HEK293T (cell line): ENCODE measurements at regions not wholly inside any gene's neighbourhood (a gene's known extent, or its start where the extent isn't known, plus 50 kb on each side); places are given as distances from the start of the nearest gene placed in this dataset.

Experiments
- CTCF ChIA-PET: fragments of 350-600 bp; formaldehyde crosslinking; extraction: SDS; loops from one replicate; lab custom pipeline; 2021; ENCODE audit warnings: antibody characterized with exemption, inconsistent platforms; lab: Yijun Ruan, JAX
- POLR2A ChIA-PET: fragments of 350-600 bp; formaldehyde crosslinking; extraction: SDS; loops from one replicate; lab custom pipeline; 2020; ENCODE audit warnings: antibody characterized with exemption, inconsistent platforms; lab: Yijun Ruan, JAX
- DNase-seq: peaks from one replicate; pipeline ENCODE4 v3.0.0; 2012; ENCODE audit warnings: mixed read lengths; ENCODE audit errors: extremely low spot score
- ARNT ChIP-seq: fragments of 450-650 bp; IDR thresholded peaks from 2 replicates; pipeline ENCODE4 v1.6.1; 2017; ENCODE audit warnings: mild to moderate bottlenecking
- BHLHE40 ChIP-seq: fragments of 450-650 bp; IDR thresholded peaks from 2 replicates; pipeline ENCODE4 v1.6.1; 2016; ENCODE audit warnings: mild to moderate bottlenecking, moderate library complexity, borderline replicate concordance
- CTBP1 ChIP-seq: fragments of 450-650 bp; IDR thresholded peaks from 2 replicates; pipeline ENCODE4 v1.6.1; 2016; ENCODE audit warnings: borderline replicate concordance
- ELF4 ChIP-seq: fragments of 450-650 bp; IDR thresholded peaks from 2 replicates; pipeline ENCODE4 v1.6.1; 2017; ENCODE audit warnings: antibody characterized with exemption
- FOXA1 ChIP-seq: fragments of 450-650 bp; IDR thresholded peaks from 2 replicates; pipeline ENCODE4 v1.6.1; 2016; ENCODE audit warnings: mild to moderate bottlenecking
- FOXK2 ChIP-seq: fragments of 450-650 bp; IDR thresholded peaks from 2 replicates; pipeline ENCODE4 v1.6.1; 2016; ENCODE audit warnings: mild to moderate bottlenecking
- FOXM1 ChIP-seq: fragments of 450-650 bp; IDR thresholded peaks from 2 replicates; pipeline ENCODE4 v1.6.1; 2017; ENCODE audit warnings: mild to moderate bottlenecking, borderline replicate concordance
- HDGF ChIP-seq: fragments of 450-650 bp; IDR thresholded peaks from 2 replicates; pipeline ENCODE4 v1.6.1; 2017; ENCODE audit warnings: antibody characterized with exemption, borderline replicate concordance
- L3MBTL2 ChIP-seq: fragments of 450-650 bp; conservative IDR thresholded peaks from 2 replicates; pipeline ENCODE4 v1.6.1; 2016; ENCODE audit warnings: mild to moderate bottlenecking
- LEF1 ChIP-seq: fragments of 450-650 bp; IDR thresholded peaks from 2 replicates; pipeline ENCODE4 v1.6.1; 2017; ENCODE audit warnings: mild to moderate bottlenecking, borderline replicate concordance
- NFRKB ChIP-seq: fragments of 450-650 bp; IDR thresholded peaks from 2 replicates; pipeline ENCODE4 v1.6.1; 2016; ENCODE audit warnings: mild to moderate bottlenecking, moderate library complexity
- PKNOX1 ChIP-seq: fragments of 450-650 bp; IDR thresholded peaks from 2 replicates; pipeline ENCODE4 v1.6.1; 2016
- SP1 ChIP-seq: fragments of 450-650 bp; IDR thresholded peaks from 2 replicates; pipeline ENCODE4 v1.6.1; 2017
- SUZ12 ChIP-seq: fragments of 450-650 bp; IDR thresholded peaks from 2 replicates; pipeline ENCODE4 v1.6.1; 2016; ENCODE audit warnings: mild to moderate bottlenecking
- TARDBP ChIP-seq: fragments of 450-650 bp; IDR thresholded peaks from 2 replicates; pipeline ENCODE4 v1.6.1; 2016
- ZNF384 ChIP-seq: fragments of 450-650 bp; IDR thresholded peaks from 2 replicates; pipeline ENCODE4 v1.6.1; 2016

GRCh38 chr12:126510630-126511029 lies 1445.4 kb downstream of the AACS start:
- no peak for DNase-seq
- no peak for TF ChIP-seq HDGF
- TF ChIP-seq FOXK2 = no peak
- no peak for TF ChIP-seq FOXA1
- no peak for TF ChIP-seq TARDBP
- no peak for TF ChIP-seq L3MBTL2
- TF ChIP-seq BHLHE40 = no peak
- TF ChIP-seq ZNF384 = no peak
- TF ChIP-seq ARNT = no peak
- TF ChIP-seq ELF4 = no peak
- no peak for TF ChIP-seq PKNOX1
- TF ChIP-seq NFRKB = no peak
- no peak for TF ChIP-seq LEF1
- ChIA-PET POLR2A (no interaction called here), CTCF (no interaction called here)

- CTCF ChIA-PET = no interaction called here
- no peak for DNase-seq
- POLR2A ChIA-PET = no interaction called here
- TF ChIP-seq FOXA1 = no peak
- no peak for TF ChIP-seq SUZ12
- TF ChIP-seq CTBP1 = no peak
- no peak for TF ChIP-seq ELF4
- no peak for TF ChIP-seq L3MBTL2
- TF ChIP-seq ZNF384 = no peak
- no peak for TF ChIP-seq BHLHE40
- TF ChIP-seq LEF1 = no peak
- no peak for TF ChIP-seq HDGF
- TF ChIP-seq FOXK2 = no peak
Measured at GRCh38 chr12:126512916-126513913, 1448.0 kb downstream of the AACS start.

- POLR2A ChIA-PET = no interaction called here
- TF ChIP-seq LEF1 = no peak
- TF ChIP-seq CTBP1 = no peak
- DNase-seq = no peak
- CTCF ChIA-PET = no interaction called here
Measured at GRCh38 chr12:126518596-126519200, 1453.5 kb downstream of the AACS start.

GRCh38 chr12:126519833-126520232 lies 1454.6 kb downstream of the AACS start:
- TF ChIP-seq ARNT = no peak
- no peak for TF ChIP-seq LEF1
- no peak for TF ChIP-seq SUZ12
- no peak for TF ChIP-seq BHLHE40
- no peak for TF ChIP-seq ZNF384
- no peak for TF ChIP-seq CTBP1
- no peak for TF ChIP-seq HDGF
- no peak for TF ChIP-seq SP1
- no peak for TF ChIP-seq FOXM1
- TF ChIP-seq FOXK2 = no peak
- TF ChIP-seq NFRKB = no peak
- no peak for TF ChIP-seq ELF4
- TF ChIP-seq PKNOX1 = no peak
- no peak for TF ChIP-seq TARDBP
- ChIA-PET CTCF (no interaction called here), POLR2A (no interaction called here)
- no peak for DNase-seq

- TF ChIP-seq FOXA1 = no peak
- TF ChIP-seq CTBP1 = no peak
- no peak for TF ChIP-seq SUZ12
- TF ChIP-seq SP1 = no peak
- no peak for TF ChIP-seq NFRKB
- TF ChIP-seq ELF4 = no peak
- no peak for TF ChIP-seq LEF1
- no peak for TF ChIP-seq ZNF384
- TF ChIP-seq BHLHE40 = no peak
- no peak for TF ChIP-seq TARDBP
- no peak for TF ChIP-seq FOXK2
- no peak for TF ChIP-seq HDGF
- ChIA-PET CTCF (no interaction called here), POLR2A (no interaction called here)
- no peak for DNase-seq
Measured at GRCh38 chr12:126523891-126524290, 1458.7 kb downstream of the AACS start.

- TF ChIP-seq SUZ12 (no peak), ARNT (no peak), ZNF384 (no peak), ELF4 (no peak), FOXM1 (no peak)
- no peak for DNase-seq
- CTCF ChIA-PET = no interaction called here
- POLR2A ChIA-PET = no interaction called here
Measured at GRCh38 chr12:126534495-126534894, 1469.3 kb downstream of the AACS start.

GRCh38 chr12:126534942-126535341 lies 1469.7 kb downstream of the AACS start:
- no peak for DNase-seq
- POLR2A ChIA-PET = no interaction called here
- CTCF ChIA-PET = no interaction called here
- no peak for TF ChIP-seq ARNT
- no peak for TF ChIP-seq BHLHE40
- TF ChIP-seq ELF4 = no peak
- no peak for TF ChIP-seq L3MBTL2
- TF ChIP-seq SP1 = no peak
- no peak for TF ChIP-seq LEF1
- TF ChIP-seq FOXM1 = no peak
- no peak for TF ChIP-seq FOXK2
- no peak for TF ChIP-seq HDGF
- no peak for TF ChIP-seq CTBP1
- TF ChIP-seq SUZ12 = no peak
- no peak for TF ChIP-seq ZNF384
- TF ChIP-seq PKNOX1 = no peak
- TF ChIP-seq FOXA1 = no peak
- no peak for TF ChIP-seq TARDBP
- no peak for TF ChIP-seq NFRKB
